Adrenal gland (tissue), 5 donors: ENCODE measurements at regions not wholly inside any gene's neighbourhood (a gene's known extent, or its start where the extent isn't known, plus 50 kb on each side); places are given as distances from the start of the nearest gene placed in this dataset.

Source experiments
- CTCF ChIP-seq, 6 experiments: fragments of 450-650 bp in 4 of 6; fragments of 200-600 bp in 2 of 6; sonication (generic) in 1 of 6; IDR thresholded peaks; 1 replicate in 5 of 6; 2 replicates in 1 of 6; pipeline versions ENCODE4 v1.5.1 to v1.8.0; 2016 to 2021; ENCODE audit warnings: antibody characterized with exemption in 6 of 6, mild to moderate bottlenecking in 2 of 6, moderate library complexity in 1 of 6
- POLR2A ChIP-seq, 2 donors: fragments of 450-650 bp; IDR thresholded peaks; one replicate each; pipeline ENCODE4 v1.6.1; 2017; ENCODE audit warnings: antibody characterized with exemption in 2 of 2, mild to moderate bottlenecking in 2 of 2, moderate library complexity in 1 of 2
- donor health status: DM: no; HTN: no; CAD: no.

GRCh38 chr5:143495110-143495509 is 91.6 kb upstream of the NR3C1 start:
- no peak for TF ChIP-seq CTCF (IDR thresholded peaks at IDR 0.05)
- TF ChIP-seq POLR2A (IDR thresholded peaks at IDR 0.05) = no peak
